Astrocyte of the cerebellum (primary cell): ENCODE measurements at regions not wholly inside any gene's neighbourhood (a gene's known extent, or its start where the extent isn't known, plus 50 kb on each side); places are given as distances from the start of the nearest gene placed in this dataset.

ENCODE experiments used
- DNase-seq: peaks from one replicate; pipeline ENCODE4 v3.0.0-alpha.2; 2011; ENCODE audit warnings: low read depth
- H3K4me3 ChIP-seq: 2 replicates; pipeline ENCODE4 v1.5.1; 2011; ENCODE audit warnings: mild to moderate bottlenecking, low read depth, low read length, moderate library complexity
- in situ Hi-C: cut with HindIII; loops from 2 replicates; pipeline ENCODE4 v1.10.0; 2017; ENCODE audit warnings: low sequenced_read_pairs
- TF ChIP-seq, protein P1 (sequence below): IDR thresholded peaks from 2 replicates; pipeline ENCODE4 v1.5.1; 2012; ENCODE audit warnings: low read length, low read depth, moderate library complexity, mild to moderate bottlenecking; ENCODE audit errors: missing control alignments

DNA sequence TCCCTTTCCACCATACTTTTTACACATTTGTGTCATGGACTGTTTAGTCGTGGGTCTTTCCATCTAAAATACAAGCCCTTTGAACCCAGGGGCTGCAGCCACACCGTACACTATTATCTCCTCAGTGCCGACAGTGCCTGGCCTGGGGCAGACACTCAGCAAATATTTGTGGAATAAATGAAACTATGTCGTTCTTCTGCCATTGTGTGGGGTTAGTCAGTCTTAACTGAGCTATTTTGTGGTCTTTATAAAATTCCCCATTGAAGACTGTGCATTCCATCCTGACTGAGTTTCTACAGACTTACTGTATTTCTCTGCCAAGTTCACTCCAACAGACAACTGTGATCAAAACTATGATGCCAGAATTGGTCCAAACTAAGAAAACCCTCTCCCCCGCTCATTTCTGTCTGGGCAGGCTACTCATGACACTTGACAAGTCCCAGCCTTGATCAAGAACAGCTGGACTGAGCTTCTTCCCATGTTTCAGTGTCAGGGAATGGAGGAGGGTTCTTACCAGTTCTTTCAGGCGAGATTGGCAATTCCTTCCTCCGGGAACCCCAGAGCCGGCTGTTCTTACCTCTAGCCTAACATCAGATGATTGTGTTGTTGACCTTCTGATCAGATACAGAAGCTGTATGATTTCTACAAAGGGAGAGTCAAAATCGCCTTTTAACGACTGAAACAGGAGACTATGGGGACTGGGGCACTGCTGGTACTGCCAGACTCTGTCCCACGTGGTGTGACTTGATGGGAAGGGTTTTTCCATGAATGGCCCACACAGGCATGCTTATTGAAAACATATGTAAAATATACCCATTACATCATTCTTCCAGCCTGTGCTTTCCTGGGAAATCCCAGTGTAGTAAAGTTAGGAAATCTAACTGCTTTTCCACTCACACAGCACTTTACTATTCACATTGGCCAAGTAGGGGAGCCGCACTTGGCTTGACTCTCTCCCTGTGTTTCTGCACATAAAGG, 77.4 kb upstream of the NPAS2 start:
- peak; percentile 93 for DNase-seq
- TF ChIP-seq, protein P1, sequence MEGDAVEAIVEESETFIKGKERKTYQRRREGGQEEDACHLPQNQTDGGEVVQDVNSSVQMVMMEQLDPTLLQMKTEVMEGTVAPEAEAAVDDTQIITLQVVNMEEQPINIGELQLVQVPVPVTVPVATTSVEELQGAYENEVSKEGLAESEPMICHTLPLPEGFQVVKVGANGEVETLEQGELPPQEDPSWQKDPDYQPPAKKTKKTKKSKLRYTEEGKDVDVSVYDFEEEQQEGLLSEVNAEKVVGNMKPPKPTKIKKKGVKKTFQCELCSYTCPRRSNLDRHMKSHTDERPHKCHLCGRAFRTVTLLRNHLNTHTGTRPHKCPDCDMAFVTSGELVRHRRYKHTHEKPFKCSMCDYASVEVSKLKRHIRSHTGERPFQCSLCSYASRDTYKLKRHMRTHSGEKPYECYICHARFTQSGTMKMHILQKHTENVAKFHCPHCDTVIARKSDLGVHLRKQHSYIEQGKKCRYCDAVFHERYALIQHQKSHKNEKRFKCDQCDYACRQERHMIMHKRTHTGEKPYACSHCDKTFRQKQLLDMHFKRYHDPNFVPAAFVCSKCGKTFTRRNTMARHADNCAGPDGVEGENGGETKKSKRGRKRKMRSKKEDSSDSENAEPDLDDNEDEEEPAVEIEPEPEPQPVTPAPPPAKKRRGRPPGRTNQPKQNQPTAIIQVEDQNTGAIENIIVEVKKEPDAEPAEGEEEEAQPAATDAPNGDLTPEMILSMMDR, result no peak
- H3K4me3 ChIP-seq, result no peak overlapping the region

GRCh38 chr2:100743741-100744140, 76.2 kb upstream of the NPAS2 start:
- no peak overlapping the region for H3K4me3 ChIP-seq
- TF ChIP-seq, protein P1, result no peak
- DNase-seq, result no peak
- in situ Hi-C loops, result no loop called here

More for the DNA sequence above, 77.4 kb upstream of the NPAS2 start:
- in situ Hi-C loops, result no loop called here

DNA sequence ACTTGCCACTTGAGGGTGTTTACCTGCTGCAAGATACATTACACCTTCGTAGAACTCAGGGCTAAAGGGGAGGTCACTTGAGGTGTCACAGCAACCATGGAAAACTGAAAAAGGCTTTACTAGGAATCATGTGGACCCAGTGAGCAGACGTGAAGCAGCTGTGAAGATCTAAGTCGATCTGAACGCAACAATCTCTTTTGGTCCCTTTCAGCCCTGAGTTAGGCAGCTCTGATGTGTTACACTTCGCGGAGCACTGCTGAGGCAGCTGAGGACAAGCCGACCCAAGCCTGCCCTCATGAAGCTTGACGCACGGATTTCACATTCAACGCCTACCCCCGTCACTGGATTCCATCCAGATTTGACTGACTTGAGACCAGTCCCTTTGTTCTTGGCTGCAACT, 75.8 kb upstream of the NPAS2 start:
- in situ Hi-C loops, result no loop called here
- H3K4me3 ChIP-seq, result no peak overlapping the region
- TF ChIP-seq, protein P1, result no peak
- DNase-seq, result no peak

GRCh38 chr2:100744589-100744988, 75.3 kb upstream of the NPAS2 start:
- TF ChIP-seq, protein P1, result no peak
- H3K4me3 ChIP-seq, result no peak overlapping the region
- DNase-seq, result no peak
- in situ Hi-C loops, result no loop called here

DNA sequence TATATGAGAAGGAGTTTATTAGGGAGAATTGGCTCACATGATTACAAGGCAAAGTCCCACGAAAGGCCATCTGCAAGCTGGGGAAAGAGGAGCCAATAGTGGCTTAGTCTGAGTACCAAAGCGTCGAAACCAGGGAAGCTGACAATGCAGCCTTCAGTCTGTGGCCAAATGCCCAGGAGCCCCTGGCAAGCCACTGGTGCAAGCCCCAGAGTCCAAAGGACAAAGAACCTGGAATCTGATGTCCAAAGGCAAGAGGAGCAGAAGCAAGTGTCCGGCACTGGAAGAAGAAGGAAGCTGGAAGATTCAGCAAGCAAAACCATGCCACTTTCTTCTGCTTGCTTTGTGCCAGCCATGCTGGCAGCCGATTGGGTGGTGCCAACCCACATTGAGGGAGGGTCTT, 74.3 kb upstream of the NPAS2 start:
- DNase-seq, result no peak
- no peak overlapping the region for H3K4me3 ChIP-seq
- TF ChIP-seq, protein P1, result no peak
- in situ Hi-C loops, result no loop called here

DNA sequence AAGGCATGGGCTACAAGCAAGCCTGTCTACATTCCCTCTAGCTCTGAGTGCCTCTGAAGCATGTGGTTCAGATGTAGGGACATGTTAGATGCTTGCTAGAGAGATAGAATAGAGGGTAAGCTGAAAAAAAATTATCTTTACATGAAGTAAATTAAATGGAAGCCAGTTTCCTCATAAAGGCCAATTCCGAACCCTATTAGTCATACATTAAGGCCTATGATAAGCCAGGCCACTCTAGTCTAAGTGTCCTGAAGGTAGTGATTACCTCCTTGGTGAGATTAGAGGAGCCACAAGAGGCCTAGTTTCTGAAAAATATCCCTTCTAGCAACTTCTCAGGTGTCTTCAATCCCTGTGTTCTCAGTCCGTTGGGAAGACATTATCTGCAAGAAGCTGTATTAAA, 72.4 kb upstream of the NPAS2 start:
- no peak overlapping the region for H3K4me3 ChIP-seq
- TF ChIP-seq, protein P1, result no peak
- in situ Hi-C loops, result no loop called here
- no peak for DNase-seq
